Type B pancreatic cell (in vitro differentiated cells): ENCODE measurements at regions not wholly inside any gene's neighbourhood (a gene's known extent, or its start where the extent isn't known, plus 50 kb on each side); places are given as distances from the start of the nearest gene placed in this dataset.

ENCODE experiments used
- DNase-seq: peaks from one replicate; pipeline ENCODE4 v3.0.0; 2021; ENCODE audit warnings: mixed read lengths; ENCODE audit not compliant: unreplicated experiment; ENCODE audit errors: extremely low spot score
- H3K27ac Mint-ChIP-seq: 2 replicates; pipeline ENCODE4 v1.8.0; 2021; ENCODE audit warnings: mild to moderate bottlenecking, mixed read lengths
- H3K27me3 Mint-ChIP-seq: 2 replicates; pipeline ENCODE4 v1.8.0; 2021; ENCODE audit warnings: mixed read lengths
- H3K36me3 Mint-ChIP-seq: 2 replicates; pipeline ENCODE4 v1.8.0; 2021; ENCODE audit warnings: mixed read lengths
- H3K4me1 Mint-ChIP-seq: one replicate; pipeline ENCODE4 v1.8.0; 2021; ENCODE audit warnings: mixed read lengths; ENCODE audit not compliant: unreplicated experiment
- H3K4me3 Mint-ChIP-seq: 2 replicates; pipeline ENCODE4 v1.8.0; 2021; ENCODE audit warnings: mild to moderate bottlenecking, mixed read lengths
- H3K9me3 Mint-ChIP-seq: 2 replicates; pipeline ENCODE4 v1.8.0; 2021; ENCODE audit warnings: mixed read lengths
- CTCF ChIP-seq: fragments of 200-600 bp; sonication (generic); conservative IDR thresholded peaks from 2 replicates; pipeline ENCODE4 v1.5.0; 2021; ENCODE audit warnings: antibody characterized with exemption, mild to moderate bottlenecking

GRCh38 chr2:5504756-5505155 lies 187.4 kb upstream of the SOX11 start:
- TF ChIP-seq CTCF = no peak
- Mint-ChIP-seq H3K9me3 (no peaks in the 10 kb centered on the region), H3K27ac (no peak overlapping the region), H3K27me3 (no peaks in the 10 kb centered on the region), H3K4me3 (no peak overlapping the region), H3K4me1 (peaks cover 5% of the 10 kb centered on the region), H3K36me3 (no peaks in the 10 kb centered on the region)
- DNase-seq = no peak

GRCh38 chr2:5507367-5507766 lies 184.8 kb upstream of the SOX11 start:
- no peak overlapping the region for H3K4me3 Mint-ChIP-seq
- no peak overlapping the region for H3K27ac Mint-ChIP-seq
- no peaks in the 10 kb centered on the region for H3K27me3 Mint-ChIP-seq
- no peaks in the 10 kb centered on the region for H3K9me3 Mint-ChIP-seq
- no peak for DNase-seq
- TF ChIP-seq CTCF = no peak
- H3K36me3 Mint-ChIP-seq = no peaks in the 10 kb centered on the region
- H3K4me1 Mint-ChIP-seq = peaks cover 5% of the 10 kb centered on the region

- no peak for TF ChIP-seq CTCF
- Mint-ChIP-seq H3K4me3 (no peak overlapping the region), H3K9me3 (no peaks in the 10 kb centered on the region), H3K27ac (no peak overlapping the region), H3K27me3 (no peaks in the 10 kb centered on the region), H3K4me1 (peaks cover 5% of the 10 kb centered on the region), H3K36me3 (no peaks in the 10 kb centered on the region)
- DNase-seq = no peak
Measured at GRCh38 chr2:5509362-5509761, 182.8 kb upstream of the SOX11 start.

GRCh38 chr2:5510082-5510481 lies 182.1 kb upstream of the SOX11 start:
- no peak for DNase-seq
- H3K4me3 Mint-ChIP-seq = no peak overlapping the region
- no peaks in the 10 kb centered on the region for H3K9me3 Mint-ChIP-seq
- no peaks in the 10 kb centered on the region for H3K36me3 Mint-ChIP-seq
- peaks cover 5% of the 10 kb centered on the region for H3K4me1 Mint-ChIP-seq
- no peak for TF ChIP-seq CTCF
- no peaks in the 10 kb centered on the region for H3K27me3 Mint-ChIP-seq
- no peak overlapping the region for H3K27ac Mint-ChIP-seq

- Mint-ChIP-seq H3K27ac (no peak overlapping the region), H3K4me3 (no peak overlapping the region), H3K4me1 (no peaks in the 10 kb centered on the region), H3K9me3 (no peaks in the 10 kb centered on the region), H3K27me3 (no peaks in the 10 kb centered on the region), H3K36me3 (no peaks in the 10 kb centered on the region)
- no peak for DNase-seq
- no peak for TF ChIP-seq CTCF
Measured at GRCh38 chr2:5515693-5516092, 176.5 kb upstream of the SOX11 start.

- TF ChIP-seq CTCF = no peak
- Mint-ChIP-seq H3K4me3 (no peak overlapping the region), H3K27me3 (no peaks in the 10 kb centered on the region), H3K27ac (no peak overlapping the region), H3K9me3 (no peaks in the 10 kb centered on the region), H3K4me1 (no peaks in the 10 kb centered on the region), H3K36me3 (no peaks in the 10 kb centered on the region)
- DNase-seq = no peak
Measured at GRCh38 chr2:5519286-5519685, 172.9 kb upstream of the SOX11 start.
